HFF-Myc (cell line): ENCODE measurements at regions not wholly inside any gene's neighbourhood (a gene's known extent, or its start where the extent isn't known, plus 50 kb on each side); places are given as distances from the start of the nearest gene placed in this dataset.

Experiments
- DNase-seq: peaks from one replicate; pipeline ENCODE4 v3.0.0-alpha.2; 2011; ENCODE audit warnings: low read depth; ENCODE audit errors: extremely low read depth
- H3K4me3 ChIP-seq: replicated peaks from 2 replicates; pipeline ENCODE4 v1.5.1; 2011; ENCODE audit warnings: low read depth, mild to moderate bottlenecking, control low read depth, low read length
- TF ChIP-seq, protein P1 (sequence below): IDR thresholded peaks from 2 replicates; pipeline ENCODE4 v1.5.1; 2012; ENCODE audit warnings: mild to moderate bottlenecking, low read depth, low read length, control low read depth; ENCODE audit errors: missing control alignments

DNA sequence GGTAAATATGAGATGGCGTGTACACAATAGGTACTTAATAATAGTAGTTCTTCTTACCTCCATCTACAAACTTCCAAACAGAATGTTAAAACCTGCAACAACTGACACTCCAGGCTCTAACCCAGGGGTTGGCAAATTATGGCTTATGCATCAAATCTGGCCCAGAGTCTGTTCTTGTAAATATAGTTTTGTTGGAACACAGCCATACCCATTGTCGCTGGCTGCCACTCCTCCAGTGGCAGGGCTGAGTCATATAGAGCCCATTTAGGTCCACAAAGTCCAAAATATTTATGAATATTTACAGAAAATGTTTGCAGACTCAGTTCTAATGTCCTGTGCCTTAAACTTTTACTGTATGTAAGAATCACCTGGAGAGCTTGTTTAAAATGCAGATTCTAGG, 69.9 kb upstream of the BTBD3 start:
- TF ChIP-seq, protein P1, sequence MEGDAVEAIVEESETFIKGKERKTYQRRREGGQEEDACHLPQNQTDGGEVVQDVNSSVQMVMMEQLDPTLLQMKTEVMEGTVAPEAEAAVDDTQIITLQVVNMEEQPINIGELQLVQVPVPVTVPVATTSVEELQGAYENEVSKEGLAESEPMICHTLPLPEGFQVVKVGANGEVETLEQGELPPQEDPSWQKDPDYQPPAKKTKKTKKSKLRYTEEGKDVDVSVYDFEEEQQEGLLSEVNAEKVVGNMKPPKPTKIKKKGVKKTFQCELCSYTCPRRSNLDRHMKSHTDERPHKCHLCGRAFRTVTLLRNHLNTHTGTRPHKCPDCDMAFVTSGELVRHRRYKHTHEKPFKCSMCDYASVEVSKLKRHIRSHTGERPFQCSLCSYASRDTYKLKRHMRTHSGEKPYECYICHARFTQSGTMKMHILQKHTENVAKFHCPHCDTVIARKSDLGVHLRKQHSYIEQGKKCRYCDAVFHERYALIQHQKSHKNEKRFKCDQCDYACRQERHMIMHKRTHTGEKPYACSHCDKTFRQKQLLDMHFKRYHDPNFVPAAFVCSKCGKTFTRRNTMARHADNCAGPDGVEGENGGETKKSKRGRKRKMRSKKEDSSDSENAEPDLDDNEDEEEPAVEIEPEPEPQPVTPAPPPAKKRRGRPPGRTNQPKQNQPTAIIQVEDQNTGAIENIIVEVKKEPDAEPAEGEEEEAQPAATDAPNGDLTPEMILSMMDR = no peak
- H3K4me3 ChIP-seq = no peak overlapping the region
- DNase-seq = no peak

DNA sequence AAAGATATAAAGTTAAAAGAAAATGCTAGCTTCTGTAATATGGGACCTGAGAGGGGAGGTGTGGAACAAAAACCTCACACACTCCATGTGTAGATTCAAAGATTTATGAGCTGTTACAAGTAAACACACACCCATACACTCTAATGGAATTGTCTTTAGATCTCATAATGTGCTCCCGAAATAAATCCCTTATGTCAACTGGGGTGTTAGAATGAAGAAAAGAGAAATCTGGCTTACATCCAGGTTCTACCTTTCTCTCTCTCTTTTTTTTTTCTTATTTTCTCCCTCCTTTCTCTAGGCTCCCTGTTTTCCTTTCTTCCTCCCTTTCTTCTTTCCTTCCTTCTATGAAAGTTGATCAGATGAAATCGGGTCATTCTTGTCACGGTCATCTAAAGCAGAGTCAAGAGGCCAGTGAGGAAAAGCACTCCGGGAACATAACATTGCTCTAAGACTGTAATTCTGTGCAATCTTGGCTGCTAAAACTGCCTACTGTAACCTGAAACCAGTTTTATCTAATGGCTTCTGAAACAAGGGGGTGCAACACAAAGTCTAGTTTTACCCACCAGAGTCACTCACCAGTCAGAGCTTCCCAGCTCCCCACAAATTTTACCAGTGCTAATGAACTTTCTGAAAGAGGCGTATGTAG, 68.3 kb upstream of the BTBD3 start:
- no peak overlapping the region for H3K4me3 ChIP-seq
- no peak for DNase-seq
- TF ChIP-seq, protein P1 = no peak

DNA sequence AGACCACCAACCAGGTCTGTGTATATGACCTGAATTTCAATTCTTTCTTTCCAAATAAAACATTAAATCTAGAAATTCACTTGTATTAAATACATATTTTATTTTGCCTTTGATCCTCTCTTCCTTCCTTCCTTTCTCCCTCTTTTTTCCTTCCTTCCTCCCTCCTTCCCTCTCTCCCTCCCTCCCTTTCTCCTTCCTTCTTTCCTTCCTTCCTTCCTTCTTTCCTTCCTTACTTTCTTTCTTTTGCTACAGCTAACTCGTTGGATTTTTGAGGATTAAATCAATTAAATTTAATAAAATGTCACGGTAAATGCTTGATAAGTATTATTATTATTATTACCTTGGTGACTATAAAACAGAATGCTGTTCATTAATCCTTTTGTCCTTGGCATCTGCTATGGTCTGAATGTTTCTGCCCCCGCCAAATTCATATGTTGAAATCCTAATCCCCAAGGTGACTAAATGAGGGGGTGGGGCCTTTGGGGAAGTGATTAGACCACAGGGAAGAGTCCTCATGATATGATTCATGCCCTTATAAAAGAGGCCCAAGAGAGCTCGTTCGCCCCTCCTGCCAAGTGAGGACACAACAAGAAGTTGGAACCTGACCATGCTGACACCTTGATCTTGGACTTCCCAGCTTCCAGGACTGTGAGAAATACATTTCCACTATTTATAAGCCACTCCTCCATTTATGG, 67.6 kb upstream of the BTBD3 start:
- TF ChIP-seq, protein P1 = no peak
- DNase-seq = no peak
- H3K4me3 ChIP-seq = no peak overlapping the region

DNA sequence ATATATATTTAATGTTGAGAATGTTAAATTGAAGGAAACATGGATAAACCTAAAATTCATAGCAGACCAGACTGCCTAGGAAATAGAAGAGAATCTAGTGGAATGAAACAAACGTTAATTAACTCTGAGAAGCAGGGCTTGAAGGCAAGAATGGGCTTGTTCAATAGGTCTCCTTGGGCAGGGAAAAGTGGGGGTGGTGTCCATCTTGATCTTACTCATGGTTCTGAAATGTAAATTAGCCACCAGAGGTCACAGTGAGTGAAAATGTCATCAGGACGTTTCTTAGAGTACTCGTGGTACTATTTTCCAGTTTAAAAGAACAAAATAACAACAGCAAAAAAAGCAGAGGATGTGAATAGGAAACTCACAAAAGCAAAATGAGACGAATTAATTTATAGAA, 66.8 kb upstream of the BTBD3 start:
- no peak overlapping the region for H3K4me3 ChIP-seq
- TF ChIP-seq, protein P1 = no peak
- DNase-seq = no peak

DNA sequence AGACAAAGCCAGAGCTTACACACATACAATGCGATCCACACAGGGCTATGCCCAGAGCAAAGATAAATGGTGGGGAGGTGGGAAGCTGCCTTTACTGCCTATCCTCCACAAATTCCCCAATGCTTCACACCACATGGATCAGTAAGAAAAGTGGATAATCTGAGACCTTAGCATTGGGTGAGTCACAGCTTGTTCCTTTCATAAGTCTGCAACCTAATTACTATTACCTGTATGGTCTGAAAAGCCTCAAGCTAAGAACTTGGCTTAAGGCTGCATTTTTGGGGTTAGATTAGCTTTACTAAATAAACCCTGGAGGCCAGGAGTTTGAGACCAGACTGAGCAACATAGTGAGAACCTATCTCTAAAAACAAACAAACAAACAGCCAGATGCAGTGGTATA, 66.0 kb upstream of the BTBD3 start:
- TF ChIP-seq, protein P1 = no peak
- H3K4me3 ChIP-seq = no peak overlapping the region
- DNase-seq = no peak

DNA sequence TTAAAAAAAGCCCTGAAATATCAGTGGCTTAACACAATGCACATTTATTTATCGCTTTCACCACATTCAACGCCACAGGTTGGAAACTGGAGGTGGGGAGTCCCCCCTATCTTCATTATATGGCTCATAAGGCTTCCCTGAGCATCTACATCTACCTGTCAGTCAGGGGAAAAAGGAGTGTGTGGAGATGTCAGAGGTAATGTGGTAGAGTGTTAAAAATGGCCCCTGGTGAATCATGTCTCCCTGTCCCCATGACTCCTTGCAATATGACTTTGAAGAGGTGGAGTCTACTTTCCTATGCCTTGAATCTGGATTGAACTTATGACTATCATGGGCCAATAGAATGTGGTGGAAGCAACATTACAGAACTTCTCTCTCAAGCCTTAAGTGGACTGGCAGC, 65.5 kb upstream of the BTBD3 start:
- no peak for DNase-seq
- no peak overlapping the region for H3K4me3 ChIP-seq
- TF ChIP-seq, protein P1 = no peak
